HG03196 (cell line): ENCODE measurements at regions not wholly inside any gene's neighbourhood (a gene's known extent, or its start where the extent isn't known, plus 50 kb on each side); places are given as distances from the start of the nearest gene placed in this dataset.

Experiments
- ATAC-seq: cut with Tn5 transposase; IDR thresholded peaks from one replicate; pipeline ENCODE4 v1.9.1; 2021; ENCODE audit not compliant: unreplicated experiment

- ATAC-seq = no peak
Observed at GRCh38 chr12:98372340-98373024, 142.9 kb upstream of the TMPO start.

DNA sequence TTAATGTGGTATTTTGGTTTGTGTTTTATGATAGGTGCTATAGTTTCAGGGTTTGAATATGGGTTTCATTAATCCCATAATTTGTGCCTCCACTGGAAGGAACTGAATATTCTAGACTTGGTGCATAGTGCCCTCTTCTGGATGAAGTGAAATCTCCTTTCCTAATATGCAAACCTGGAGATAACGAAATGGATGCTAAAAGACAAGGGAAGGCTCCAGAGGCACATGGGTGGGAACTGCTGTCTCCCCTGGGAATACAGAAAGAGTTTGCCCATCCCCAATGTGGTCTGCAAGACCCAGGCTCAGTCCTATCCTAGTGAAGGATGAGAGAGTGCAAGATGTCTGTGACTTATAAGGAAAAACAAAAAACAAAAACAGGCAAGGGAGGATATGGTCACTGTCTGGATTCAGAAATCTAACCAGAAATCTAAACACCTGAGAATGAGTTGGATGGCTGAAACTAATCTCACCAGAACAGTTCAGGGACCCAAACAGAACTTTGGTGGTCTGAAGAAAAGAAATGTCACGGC, 142.3 kb upstream of the TMPO start:
- ATAC-seq = no peak

GRCh38 chr12:98374007-98374406, 141.4 kb upstream of the TMPO start:
- no peak for ATAC-seq

GRCh38 chr12:98379106-98379505, 136.3 kb upstream of the TMPO start:
- no peak for ATAC-seq

DNA sequence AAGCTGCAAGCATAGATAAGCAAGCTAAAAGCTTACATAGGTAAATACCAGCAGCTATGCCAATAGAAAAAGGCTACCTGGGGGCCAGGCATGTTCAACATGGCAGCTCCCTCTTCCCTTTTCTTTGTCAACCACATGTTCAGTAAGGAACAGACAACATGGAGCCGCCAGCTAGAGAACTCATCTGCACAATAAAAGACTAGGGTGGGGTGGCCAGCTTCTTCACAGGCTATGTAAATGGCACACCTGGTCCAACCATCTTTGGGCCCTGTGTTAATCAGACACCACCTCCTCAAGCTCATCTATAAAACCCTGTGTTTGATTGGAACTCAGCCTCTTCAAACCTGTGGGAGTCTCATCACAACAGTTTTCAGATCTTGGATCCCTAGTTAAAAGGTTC, 129.7 kb upstream of the TMPO start:
- no peak for ATAC-seq

DNA sequence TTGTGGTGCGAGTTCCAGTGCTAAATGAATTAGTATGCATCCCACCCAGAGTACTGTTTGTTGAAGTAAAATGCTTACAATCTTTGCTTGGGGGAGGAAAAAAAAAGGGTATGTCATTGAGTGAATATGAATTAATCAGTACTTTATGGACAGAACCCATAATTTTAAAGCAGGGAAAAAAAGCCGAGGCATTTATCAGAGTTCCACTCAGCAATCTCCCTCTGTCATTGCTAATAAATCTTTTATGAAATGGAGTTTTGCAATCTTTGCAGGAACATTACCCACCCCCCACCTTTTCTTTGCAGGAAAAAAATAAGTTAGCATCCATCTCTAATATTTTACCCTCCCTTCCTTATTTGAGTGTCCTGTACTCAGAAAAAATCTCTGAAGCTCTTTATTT, 127.9 kb upstream of the TMPO start:
- no peak for ATAC-seq

GRCh38 chr12:98388126-98388525, 127.3 kb upstream of the TMPO start:
- ATAC-seq = no peak

DNA sequence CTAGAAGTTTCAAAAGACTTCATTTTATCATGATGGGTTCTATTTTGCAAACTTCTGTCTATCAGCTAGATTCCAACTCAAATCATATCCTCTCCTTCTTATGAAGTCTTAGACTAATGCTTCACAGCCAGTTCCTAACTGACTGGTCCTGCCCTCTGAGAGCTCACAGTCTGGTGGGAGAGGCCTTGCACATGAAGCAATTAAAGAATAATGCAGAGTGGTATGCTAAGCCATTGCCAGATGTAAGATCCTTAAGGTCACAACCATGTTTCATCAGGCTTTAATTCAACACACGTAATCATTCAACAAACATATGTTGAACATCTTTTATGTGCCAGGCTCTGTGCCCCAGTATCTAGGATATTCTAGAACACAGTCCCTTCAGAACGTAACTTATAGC, 125.8 kb upstream of the TMPO start:
- no peak for ATAC-seq

- ATAC-seq = peak; percentile 80
Observed at GRCh38 chr12:98397323-98398105, 117.9 kb upstream of the TMPO start.

- peak; percentile 41 for ATAC-seq
Observed at GRCh38 chr12:98399532-98399931, 115.9 kb upstream of the TMPO start.

DNA sequence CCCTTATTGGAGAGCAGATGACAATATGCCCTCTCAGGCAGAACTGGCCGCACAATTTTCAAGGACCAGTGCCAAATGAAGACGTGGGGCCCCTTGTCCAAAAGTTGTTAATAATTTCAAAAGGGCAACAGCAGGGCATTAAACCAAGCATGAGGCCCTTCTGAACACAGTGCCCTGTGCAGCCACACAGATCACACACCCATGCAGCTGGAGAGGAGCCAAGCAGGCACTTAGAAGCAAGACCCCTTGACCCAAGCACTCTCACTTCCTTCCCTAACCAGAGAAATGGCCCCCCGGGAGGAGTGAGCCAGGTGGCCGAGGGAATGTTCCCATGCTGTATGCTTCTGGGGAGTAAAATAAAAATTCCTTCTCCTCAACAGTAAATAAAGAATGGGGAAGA, 114.0 kb upstream of the TMPO start:
- ATAC-seq = peak; percentile 41

DNA sequence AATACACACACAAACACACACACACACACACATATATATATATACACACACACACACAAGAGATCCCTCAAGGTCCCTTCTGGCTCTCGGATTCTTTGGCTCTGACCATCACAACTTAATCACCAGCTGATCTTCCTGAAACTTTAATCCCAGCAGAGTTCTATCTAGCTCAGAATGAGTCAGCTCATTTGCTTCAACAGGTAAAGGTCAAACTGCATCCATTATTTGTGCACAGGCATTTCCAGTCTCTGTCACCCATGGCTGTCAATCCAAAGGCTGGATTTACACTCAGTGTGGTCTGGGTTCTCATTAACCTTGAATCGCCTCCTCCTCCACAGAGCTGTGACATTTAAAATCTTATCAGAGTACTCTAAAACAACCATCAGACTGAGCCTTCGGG, 113.3 kb upstream of the TMPO start:
- no peak for ATAC-seq

- ATAC-seq = no peak
Observed at GRCh38 chr12:98402671-98403070, 112.7 kb upstream of the TMPO start.

GRCh38 chr12:98403385-98403784, 112.0 kb upstream of the TMPO start:
- ATAC-seq = no peak

DNA sequence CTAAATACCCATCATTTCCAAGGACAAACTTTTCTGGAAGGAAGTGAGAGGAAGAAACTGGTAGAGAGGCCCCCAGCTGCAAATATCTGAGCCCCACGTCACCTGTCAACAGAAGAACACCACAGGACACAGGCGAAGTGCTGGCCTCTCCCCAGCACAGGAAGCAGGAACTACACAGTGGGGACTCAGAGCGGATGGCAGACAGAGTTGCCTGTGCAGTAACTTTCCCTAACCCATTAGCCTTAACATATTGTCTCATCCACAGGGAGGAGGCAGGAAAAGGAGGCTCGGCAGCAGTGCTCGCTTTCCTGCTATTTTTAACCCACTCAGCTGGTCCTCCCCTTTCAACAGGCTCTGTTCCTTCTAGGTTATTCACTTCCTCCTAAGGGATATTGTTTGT, 111.5 kb upstream of the TMPO start:
- no peak for ATAC-seq

DNA sequence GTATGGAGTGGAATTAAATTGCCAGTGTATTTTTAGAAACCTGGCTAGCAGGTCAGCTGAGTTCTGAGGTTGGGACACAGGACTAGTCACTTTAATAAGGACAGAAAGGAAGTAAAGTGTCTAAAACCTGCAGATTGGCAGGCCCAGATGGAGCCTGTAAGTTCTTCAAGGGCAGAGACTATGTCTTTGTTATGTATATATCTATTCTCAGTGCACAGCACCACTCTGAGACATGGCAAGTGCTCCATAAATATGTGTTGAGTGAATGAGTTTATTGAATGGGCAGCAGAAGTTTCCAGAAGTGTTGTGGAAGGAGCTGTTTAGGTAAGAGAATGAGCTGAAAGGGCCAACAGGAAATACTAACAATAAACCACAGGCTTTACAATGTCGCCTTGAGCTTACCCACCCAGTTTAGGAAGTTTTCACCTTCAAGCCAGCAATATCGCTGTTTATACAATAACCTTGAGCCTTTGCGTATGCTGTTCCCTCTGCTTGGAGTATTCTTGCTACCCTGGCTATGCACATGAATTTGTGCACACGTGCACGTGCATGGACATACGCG, 109.5 kb upstream of the TMPO start:
- ATAC-seq = no peak

DNA sequence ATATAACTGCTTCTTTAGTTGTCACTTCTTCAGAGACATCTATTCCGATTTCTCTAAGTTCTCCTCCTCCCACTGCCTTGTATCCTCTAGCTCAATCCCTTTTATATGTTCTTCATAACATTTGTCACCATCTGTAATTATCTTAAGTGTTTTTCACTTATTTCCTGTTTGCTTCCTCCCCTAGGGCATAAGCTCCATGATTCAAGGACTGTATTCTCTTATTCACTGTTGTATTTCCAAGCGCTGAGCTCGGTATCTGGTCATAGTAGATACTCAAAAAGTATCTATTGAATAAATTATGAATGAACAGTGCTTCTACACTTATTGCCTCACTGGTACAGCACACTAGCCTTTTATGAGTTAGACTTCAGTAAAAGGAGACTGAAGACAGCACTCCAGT, 109.0 kb upstream of the TMPO start:
- ATAC-seq = no peak

DNA sequence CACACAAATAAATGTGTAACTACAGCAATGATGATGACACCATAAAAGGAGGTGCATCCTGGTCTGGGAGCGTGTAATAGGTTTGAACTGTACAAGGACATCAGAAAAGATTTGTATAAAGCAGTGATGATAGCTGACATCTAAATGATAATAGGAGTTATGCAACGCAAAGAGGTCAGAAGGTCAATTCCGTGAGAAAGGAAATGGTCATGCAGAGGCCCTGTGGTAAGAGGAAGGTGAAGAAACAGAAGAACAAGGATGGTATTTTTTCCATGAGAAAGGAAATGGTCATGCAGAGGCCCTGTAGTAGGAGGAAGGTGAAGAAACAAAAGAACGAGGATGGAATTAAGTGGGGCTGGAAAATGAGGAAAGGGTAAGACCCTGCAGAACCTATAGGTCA, 106.7 kb upstream of the TMPO start:
- no peak for ATAC-seq

GRCh38 chr12:98409548-98409947, 105.8 kb upstream of the TMPO start:
- ATAC-seq = no peak

- no peak for ATAC-seq
Observed at GRCh38 chr12:98410356-98410755, 105.0 kb upstream of the TMPO start.

DNA sequence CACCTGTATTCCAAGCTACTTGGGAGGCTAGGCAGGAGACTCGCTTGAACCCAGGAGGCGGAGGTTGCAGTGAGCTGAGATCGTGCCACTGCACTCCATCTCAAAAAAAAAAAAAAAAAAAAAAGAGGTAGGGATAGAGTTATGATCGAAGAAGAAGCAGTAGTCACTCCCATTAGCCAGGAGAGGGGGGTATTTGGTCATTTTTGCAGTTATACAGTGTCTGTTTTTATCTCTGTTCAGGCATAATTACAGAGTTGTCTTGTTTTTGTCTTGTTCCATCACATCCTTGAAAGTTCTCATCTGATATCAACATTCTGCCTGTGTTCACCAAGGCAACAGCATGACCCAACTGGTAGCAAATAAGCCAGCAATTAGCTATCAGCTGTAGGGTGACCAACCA, 98.5 kb upstream of the TMPO start:
- ATAC-seq = no peak

DNA sequence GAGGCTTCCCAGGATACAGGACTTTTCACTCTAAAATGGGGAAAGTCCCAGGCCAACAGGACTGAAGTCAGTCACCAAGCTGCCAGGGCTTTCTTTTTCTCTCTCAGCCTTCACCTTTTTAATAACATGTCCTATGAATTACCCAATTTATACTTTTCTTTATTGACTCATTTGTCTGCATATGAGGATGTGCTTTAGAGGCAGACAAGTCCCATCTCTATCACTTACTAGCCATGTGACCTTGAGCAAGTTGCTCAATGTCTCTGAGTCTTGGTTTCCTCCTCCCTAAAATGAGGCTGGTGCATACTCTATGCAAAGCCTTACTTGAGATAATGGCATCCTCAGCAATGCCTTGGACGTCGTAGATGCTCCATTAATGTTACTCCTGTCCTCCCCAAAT, 98.1 kb upstream of the TMPO start:
- no peak for ATAC-seq
